ENCODE measurements at regions not wholly inside any gene's neighbourhood (a gene's known extent, or its start where the extent isn't known, plus 50 kb on each side); places are given as distances from the start of the nearest gene placed in this dataset.

GRCh38 chr13:90403330-90404082, 944.0 kb upstream of the MIR17HG start:
- DNase-seq (ENCODE audit: low spot score): no peak

GRCh38 chr13:90405301-90405700, 942.2 kb upstream of the MIR17HG start:
- no peak for DNase-seq (ENCODE audit: low spot score)

- DNase-seq (ENCODE audit: low spot score): no peak
Observed at GRCh38 chr13:90412980-90413379, 934.5 kb upstream of the MIR17HG start.

GRCh38 chr13:90413548-90413947, 933.9 kb upstream of the MIR17HG start:
- no peak for DNase-seq (ENCODE audit: low spot score)

- DNase-seq (ENCODE audit: low spot score): no peak
Observed at GRCh38 chr13:90414691-90415596, 932.5 kb upstream of the MIR17HG start.

- no peak for DNase-seq (ENCODE audit: low spot score)
Observed at GRCh38 chr13:90415902-90416301, 931.6 kb upstream of the MIR17HG start.

- no peak for DNase-seq (ENCODE audit: low spot score)
Observed at GRCh38 chr13:90416519-90416918, 931.0 kb upstream of the MIR17HG start.

GRCh38 chr13:90416938-90417337, 930.5 kb upstream of the MIR17HG start:
- DNase-seq (ENCODE audit: low spot score): no peak

GRCh38 chr13:90420683-90421082, 926.8 kb upstream of the MIR17HG start:
- DNase-seq (ENCODE audit: low spot score): no peak

- DNase-seq (ENCODE audit: low spot score): no peak
Observed at GRCh38 chr13:90427322-90428272, 919.9 kb upstream of the MIR17HG start.

GRCh38 chr13:90428522-90429210, 918.8 kb upstream of the MIR17HG start:
- DNase-seq (ENCODE audit: low spot score): no peak

- DNase-seq (ENCODE audit: low spot score): no peak
Observed at GRCh38 chr13:90430127-90430526, 917.4 kb upstream of the MIR17HG start.

- no peak for DNase-seq (ENCODE audit: low spot score)
Observed at GRCh38 chr13:90436697-90437096, 910.8 kb upstream of the MIR17HG start.

- DNase-seq (ENCODE audit: low spot score): no peak
Observed at GRCh38 chr13:90438576-90438975, 908.9 kb upstream of the MIR17HG start.

- no peak for DNase-seq (ENCODE audit: low spot score)
Observed at GRCh38 chr13:90443268-90443667, 904.2 kb upstream of the MIR17HG start.

- DNase-seq (ENCODE audit: low spot score): no peak
Observed at GRCh38 chr13:90444232-90444631, 903.3 kb upstream of the MIR17HG start.

- DNase-seq (ENCODE audit: low spot score): no peak
Observed at GRCh38 chr13:90445179-90445578, 902.3 kb upstream of the MIR17HG start.

GRCh38 chr13:90447034-90447733, 900.3 kb upstream of the MIR17HG start:
- no peak for DNase-seq (ENCODE audit: low spot score)

GRCh38 chr13:90447734-90448101, 899.8 kb upstream of the MIR17HG start:
- no peak for DNase-seq (ENCODE audit: low spot score)

GRCh38 chr13:90448466-90449037, 898.9 kb upstream of the MIR17HG start:
- DNase-seq (ENCODE audit: low spot score): no peak
